H1 (cell line): ENCODE measurements at regions not wholly inside any gene's neighbourhood (a gene's known extent, or its start where the extent isn't known, plus 50 kb on each side); places are given as distances from the start of the nearest gene placed in this dataset.

ENCODE experiments used
- ATF2 ChIP-seq: IDR thresholded peaks from 2 replicates; pipeline ENCODE4 v1.6.1; 2012; ENCODE audit warnings: low read length, inconsistent platforms
- BACH1 ChIP-seq: IDR thresholded peaks from 2 replicates; pipeline ENCODE4 v1.6.1; 2012; ENCODE audit warnings: low read length, improper control_type of control experiment
- BCL11A ChIP-seq, 2 experiments: IDR thresholded peaks; one replicate each; pipeline ENCODE4 v1.6.1; 2011; ENCODE audit warnings: low read depth in 2 of 2, low read length in 2 of 2, mild to moderate bottlenecking in 2 of 2
- CEBPB ChIP-seq: IDR thresholded peaks from 2 replicates; pipeline ENCODE4 v1.6.1; 2012; ENCODE audit warnings: low read depth, low read length
- CHD1 ChIP-seq: IDR thresholded peaks from 2 replicates; pipeline ENCODE4 v1.6.1; 2012; ENCODE audit warnings: low read depth, low read length, improper control_type of control experiment
- CTCF ChIP-seq, 3 experiments: IDR thresholded peaks; 1 replicate in 2 of 3; 2 replicates in 1 of 3; pipeline versions ENCODE4 v1.5.1 to v1.6.1; 2011; ENCODE audit warnings: low read length in 3 of 3, mild to moderate bottlenecking in 3 of 3, inconsistent platforms in 2 of 3, low read depth in 1 of 3, moderate library complexity in 1 of 3; ENCODE audit not compliant: insufficient read depth in 1 of 3; ENCODE audit errors: control extremely low read depth in 1 of 3
- EGR1 ChIP-seq: IDR thresholded peaks from 2 replicates; pipeline ENCODE4 v1.6.1; 2011; ENCODE audit warnings: low read depth, low read length, borderline replicate concordance
- EP300 ChIP-seq, 2 experiments: IDR thresholded peaks; 1 replicate in 1 of 2; 2 replicates in 1 of 2; pipeline ENCODE4 v1.6.1; 2011 to 2012; ENCODE audit warnings: low read depth in 2 of 2, low read length in 2 of 2, mild to moderate bottlenecking in 2 of 2, borderline replicate concordance in 1 of 2, inconsistent platforms in 1 of 2, moderate library complexity in 1 of 2
- GABPA ChIP-seq: IDR thresholded peaks from 2 replicates; pipeline ENCODE4 v1.6.1; 2011; ENCODE audit warnings: mild to moderate bottlenecking, low read length, moderate library complexity, borderline replicate concordance; ENCODE audit not compliant: insufficient read depth
- KDM5A ChIP-seq: fragments of 200-600 bp; IDR thresholded peaks from 2 replicates; pipeline ENCODE4 v1.7.1; 2012; ENCODE audit warnings: mild to moderate bottlenecking, low read length, inconsistent platforms, mixed read lengths
- POLR2AphosphoS5 ChIP-seq: IDR thresholded peaks from 2 replicates; pipeline ENCODE4 v1.6.1; 2011; ENCODE audit warnings: low read depth, low read length
- SIX5 ChIP-seq: IDR thresholded peaks from 2 replicates; pipeline ENCODE4 v1.6.1; 2011; ENCODE audit warnings: mild to moderate bottlenecking, low read depth, low read length
- SP2 ChIP-seq: IDR thresholded peaks from 2 replicates; pipeline ENCODE4 v1.6.1; 2012; ENCODE audit warnings: mild to moderate bottlenecking, low read length, inconsistent platforms
- USF2 ChIP-seq: IDR thresholded peaks from 2 replicates; pipeline ENCODE4 v1.6.1; 2011; ENCODE audit warnings: low read length, improper control_type of control experiment

- TF ChIP-seq CTCF (IDR thresholded peaks at IDR 0.05; ENCODE audit: control extremely low read depth in 1 of 3, insufficient read depth in 1 of 3, low read depth in 1 of 3, low read length in 3 of 3) (no peak), BACH1 (no peak), SP2 (no peak), ATF2 (no peak), SIX5 (no peak), EP300 (IDR thresholded peaks at IDR 0.05; ENCODE audit: borderline replicate concordance in 1 of 2, low read depth in 2 of 2, low read length in 2 of 2) (no peak), CEBPB (no peak), CHD1 (no peak), BCL11A (IDR thresholded peaks at IDR 0.05; ENCODE audit: low read depth in 2 of 2, low read length in 2 of 2) (no peak), KDM5A (no peak), USF2 (no peak), EGR1 (no peak), GABPA (no peak), POLR2AphosphoS5 (no peak)
Observed at GRCh38 chr3:168267179-168267578, 171.5 kb upstream of the GOLIM4 start.
